Naive B cell (primary cell): ENCODE measurements at regions not wholly inside any gene's neighbourhood (a gene's known extent, or its start where the extent isn't known, plus 50 kb on each side); places are given as distances from the start of the nearest gene placed in this dataset.
A peak's percentile ranks its signal among the peaks of the same experiment; 100 is the strongest.

Experiments used
- ATAC-seq, 2 donors: fragments of 150-1000 bp; cut with Tn5 transposase; 2 replicates each; pipeline ENCODE4 v1.10.0; 2021; ENCODE audit warnings: low read depth in 2 of 2, mild to moderate bottlenecking in 2 of 2, moderate library complexity in 2 of 2
- DNase-seq: peaks from one replicate; pipeline ENCODE4 v3.0.0; 2022
- H3K27ac Mint-ChIP-seq, 6 donors: one replicate each; pipeline ENCODE4 v1.8.0; 2020 to 2022; ENCODE audit warnings: mild to moderate bottlenecking in 6 of 6, mixed read lengths in 6 of 6, moderate library complexity in 5 of 6, inconsistent platforms in 2 of 6
- H3K27me3 Mint-ChIP-seq, 3 donors: one replicate each; pipeline ENCODE4 v1.8.0; 2021 to 2022; ENCODE audit warnings: mixed read lengths in 3 of 3, mild to moderate bottlenecking in 1 of 3
- H3K36me3 Mint-ChIP-seq, 2 donors: one replicate each; pipeline ENCODE4 v1.8.0; 2020 to 2022; ENCODE audit warnings: mixed read lengths in 2 of 2, inconsistent platforms in 1 of 2, mild to moderate bottlenecking in 1 of 2
- H3K4me1 Mint-ChIP-seq, 3 donors: one replicate each; pipeline ENCODE4 v1.8.0; 2020 to 2022; ENCODE audit warnings: mixed read lengths in 3 of 3, inconsistent platforms in 1 of 3, mild to moderate bottlenecking in 1 of 3, moderate library complexity in 1 of 3
- H3K4me3 Mint-ChIP-seq, 8 donors: one replicate each; pipeline ENCODE4 v1.8.0; 2020 to 2022; ENCODE audit warnings: mild to moderate bottlenecking in 8 of 8, mixed read lengths in 8 of 8, moderate library complexity in 8 of 8, inconsistent platforms in 2 of 8
- H3K9me3 Mint-ChIP-seq, 7 donors: one replicate each; pipeline ENCODE4 v1.8.0; 2020 to 2022; ENCODE audit warnings: mixed read lengths in 7 of 7, mild to moderate bottlenecking in 5 of 7, inconsistent platforms in 2 of 7, moderate library complexity in 1 of 7

- no peak for ATAC-seq
- no peak overlapping the region for H3K27ac Mint-ChIP-seq
- peaks cover 0 to 2% (median 0%) of the 10 kb centered on the region in 3 donors for H3K4me1 Mint-ChIP-seq
- H3K4me3 Mint-ChIP-seq, result peak overlapping the region in 1 of 8 donors; percentile 17
- peaks cover 0 to 6% of the 10 kb centered on the region in 2 donors for H3K36me3 Mint-ChIP-seq
- no peak for DNase-seq
- peaks cover 0 to 1% (median 0%) of the 10 kb centered on the region in 7 donors for H3K9me3 Mint-ChIP-seq
- H3K27me3 Mint-ChIP-seq, result peaks cover 11 to 27% (median 19%) of the 10 kb centered on the region in 3 donors
These were observed 115.8 kb upstream of the SIX3 start for GRCh38 chr2:44825702-44826101.

DNA sequence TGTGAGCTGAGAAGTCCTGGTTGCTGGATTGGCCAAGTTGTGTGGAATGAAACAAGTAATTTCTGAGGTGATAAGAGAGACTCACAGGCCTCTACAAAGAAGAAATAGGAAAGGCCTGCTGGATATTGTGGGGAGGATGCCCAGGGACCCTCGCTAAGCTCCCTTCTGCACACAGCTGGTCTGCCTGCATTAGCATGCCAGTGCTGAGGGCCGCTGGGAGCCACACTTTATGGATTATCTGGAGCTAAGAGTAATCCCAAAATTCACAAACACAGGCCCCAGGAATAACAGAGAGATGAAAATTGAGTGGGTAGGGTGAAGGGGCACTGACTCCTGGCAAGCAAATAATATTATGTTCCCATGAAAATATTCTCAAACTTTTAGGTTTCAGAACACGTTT is 114.9 kb upstream of the SIX3 start:
- H3K36me3 Mint-ChIP-seq, result no peaks in the 10 kb centered on the region
- DNase-seq (no peak), ATAC-seq (no peak)
- peaks cover 9 to 20% (median 11%) of the 10 kb centered on the region in 3 donors for H3K27me3 Mint-ChIP-seq
- peak overlapping the region in 1 of 6 donors; percentile 58 for H3K27ac Mint-ChIP-seq
- no peak overlapping the region for H3K4me3 Mint-ChIP-seq
- H3K9me3 Mint-ChIP-seq, result peaks cover 0 to 1% (median 0%) of the 10 kb centered on the region in 7 donors
- peaks cover 0 to 2% (median 0%) of the 10 kb centered on the region in 3 donors for H3K4me1 Mint-ChIP-seq

DNA sequence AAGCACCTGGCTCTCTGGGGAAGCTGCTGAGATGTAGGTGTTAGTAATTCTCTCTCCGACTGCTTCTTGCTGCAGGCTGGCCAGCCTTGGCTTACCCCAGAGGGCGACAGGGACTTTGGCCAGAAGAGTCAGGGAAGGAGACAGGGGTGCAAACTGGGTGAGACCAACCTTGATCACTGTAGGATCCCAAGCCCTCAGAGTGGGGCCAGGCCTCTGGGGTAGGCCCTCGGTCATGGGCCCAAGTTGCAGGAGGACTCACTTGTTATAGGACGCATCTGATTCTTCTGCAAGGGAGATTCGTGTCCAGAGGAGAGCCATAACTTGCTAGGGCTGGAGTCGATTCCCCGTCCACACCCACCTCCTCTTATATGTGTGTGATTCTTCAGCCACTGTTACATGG is 111.7 kb upstream of the SIX3 start:
- ATAC-seq (no peak), DNase-seq (no peak)
- Mint-ChIP-seq H3K9me3 (peaks cover 8 to 17% (median 12%) of the 10 kb centered on the region in 7 donors), H3K4me1 (peaks cover 0 to 2% (median 0%) of the 10 kb centered on the region in 3 donors), H3K36me3 (peaks cover 13 to 15% of the 10 kb centered on the region in 2 donors), H3K4me3 (no peak overlapping the region), H3K27me3 (peaks cover 9 to 20% (median 11%) of the 10 kb centered on the region in 3 donors), H3K27ac (peak overlapping the region in 1 of 6 donors; percentile 18)

DNA sequence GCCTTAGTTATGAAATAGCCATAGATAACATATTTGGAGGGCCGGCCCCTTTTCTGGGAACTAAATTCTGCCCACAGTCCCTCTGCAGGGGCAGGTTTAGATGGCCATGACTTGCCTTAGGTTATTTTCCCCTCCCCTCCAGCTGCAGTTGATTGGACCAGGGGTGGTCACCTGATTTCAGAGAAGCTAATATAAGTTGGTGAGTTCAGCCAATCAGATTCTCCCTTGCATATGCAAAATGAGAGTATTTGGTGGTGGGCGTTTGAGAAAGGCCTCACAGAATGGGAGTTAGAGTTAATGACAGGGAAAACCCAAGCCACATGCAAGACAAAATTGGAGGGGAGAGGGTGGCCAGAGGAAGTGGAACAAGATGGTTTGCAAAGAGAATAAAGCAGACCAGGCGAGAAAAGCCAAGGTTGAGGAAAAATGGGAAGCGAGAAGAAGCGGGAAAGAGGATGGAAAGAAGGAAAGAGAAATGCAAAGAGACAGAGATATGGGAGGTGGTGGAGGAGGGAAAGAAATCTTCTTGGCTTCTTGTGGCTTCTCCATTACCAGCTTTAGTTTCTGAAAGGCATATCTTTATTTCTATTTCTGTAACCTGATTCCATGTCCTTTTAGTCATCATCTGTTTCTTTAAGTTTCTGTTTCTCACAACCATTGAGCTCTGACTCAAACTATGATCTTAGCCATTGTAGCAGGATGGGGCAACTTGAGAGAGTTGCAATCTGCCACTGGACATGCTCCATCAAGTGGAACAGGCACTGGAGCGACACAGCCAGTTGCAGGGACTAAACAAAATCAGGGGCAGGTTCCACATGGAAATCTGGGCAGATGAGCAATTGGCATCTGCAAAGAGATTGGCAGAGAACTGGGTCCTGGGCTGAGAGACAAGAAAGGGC is 108.1 kb upstream of the SIX3 start:
- H3K4me1 Mint-ChIP-seq, result peaks cover 0 to 2% (median 0%) of the 10 kb centered on the region in 3 donors
- peaks cover 4 to 31% (median 9%) of the 10 kb centered on the region in 3 donors for H3K27me3 Mint-ChIP-seq
- peaks cover 16 to 17% of the 10 kb centered on the region in 2 donors for H3K36me3 Mint-ChIP-seq
- peak overlapping the region in 1 of 6 donors; percentile 46 for H3K27ac Mint-ChIP-seq
- peak overlapping the region in 1 of 8 donors; percentile 74 for H3K4me3 Mint-ChIP-seq
- DNase-seq (no peak), ATAC-seq (no peak)
- H3K9me3 Mint-ChIP-seq, result peaks cover 8 to 20% (median 14%) of the 10 kb centered on the region in 7 donors

DNA sequence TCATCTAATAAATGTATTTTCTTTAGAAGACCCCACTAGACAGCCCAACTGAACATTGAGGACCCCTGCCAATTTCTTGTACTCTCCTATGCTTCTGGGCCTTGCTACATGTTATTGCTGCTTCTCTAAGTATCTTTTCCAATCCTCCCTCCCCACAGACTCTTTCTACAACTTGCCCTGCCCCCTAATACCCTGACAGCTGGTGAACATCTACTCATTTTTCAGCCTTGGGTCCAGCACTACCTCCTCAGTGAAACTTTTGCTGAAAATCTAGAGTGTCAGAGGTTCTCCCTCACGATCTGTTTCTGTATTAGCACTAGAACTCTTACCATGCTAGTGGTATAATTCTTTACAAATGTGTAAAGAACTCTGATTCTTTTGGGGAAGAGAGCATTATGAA is 106.8 kb upstream of the SIX3 start:
- Mint-ChIP-seq H3K4me1 (peaks cover 0 to 2% (median 0%) of the 10 kb centered on the region in 3 donors), H3K9me3 (peaks cover 8 to 20% (median 14%) of the 10 kb centered on the region in 7 donors), H3K27me3 (peaks cover 0 to 26% (median 12%) of the 10 kb centered on the region in 3 donors), H3K36me3 (peaks cover 16 to 17% of the 10 kb centered on the region in 2 donors), H3K4me3 (no peak overlapping the region), H3K27ac (no peak overlapping the region)
- ATAC-seq (no peak), DNase-seq (no peak)

- no peak for ATAC-seq
- peaks cover 8 to 20% (median 14%) of the 10 kb centered on the region in 7 donors for H3K9me3 Mint-ChIP-seq
- H3K27ac Mint-ChIP-seq, result no peak overlapping the region
- no peaks in the 10 kb centered on the region for H3K4me1 Mint-ChIP-seq
- DNase-seq, result no peak
- no peak overlapping the region for H3K4me3 Mint-ChIP-seq
- peaks cover 16 to 17% of the 10 kb centered on the region in 2 donors for H3K36me3 Mint-ChIP-seq
- H3K27me3 Mint-ChIP-seq, result peaks cover 0 to 27% (median 15%) of the 10 kb centered on the region in 3 donors
These were observed 105.3 kb upstream of the SIX3 start for GRCh38 chr2:44836174-44836573.

GRCh38 chr2:44836916-44837315 is 104.6 kb upstream of the SIX3 start:
- Mint-ChIP-seq H3K36me3 (peaks cover 16 to 17% of the 10 kb centered on the region in 2 donors), H3K4me3 (no peak overlapping the region), H3K4me1 (no peaks in the 10 kb centered on the region), H3K27me3 (peaks cover 0 to 30% (median 16%) of the 10 kb centered on the region in 3 donors), H3K27ac (no peak overlapping the region), H3K9me3 (peaks cover 8 to 20% (median 14%) of the 10 kb centered on the region in 7 donors)
- DNase-seq, result no peak
- no peak for ATAC-seq

DNA sequence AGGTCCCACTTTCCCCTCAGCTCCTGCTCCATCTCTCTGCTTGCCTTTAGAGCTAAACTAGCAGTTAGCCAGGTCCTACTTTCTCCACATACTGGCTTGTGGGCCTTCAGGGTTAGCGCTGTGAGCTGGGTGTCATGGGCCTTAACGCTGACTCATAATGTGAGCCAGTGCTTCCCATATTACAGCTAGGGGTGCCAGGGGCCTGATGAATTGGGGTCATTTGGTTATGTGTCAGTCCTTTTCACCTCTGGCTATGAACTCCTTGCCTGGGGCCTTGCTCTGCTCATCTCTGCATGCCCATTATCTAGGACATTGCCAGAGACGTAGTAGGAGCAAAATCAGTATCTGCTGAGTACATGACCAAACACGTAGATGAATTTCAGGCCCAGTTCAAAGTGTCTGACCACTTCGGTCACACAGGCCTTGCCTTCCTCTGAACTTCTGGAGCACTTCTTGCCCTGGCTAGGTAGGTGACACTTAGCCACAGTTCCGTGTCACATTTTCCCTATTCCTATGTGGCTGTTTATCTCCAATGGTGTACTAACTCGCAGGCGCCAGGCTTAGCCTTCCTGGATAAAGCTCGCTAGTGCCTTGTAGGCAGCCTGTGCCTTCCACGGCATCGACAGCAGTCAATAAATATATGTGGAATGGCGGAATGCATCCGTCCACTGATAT is 103.2 kb upstream of the SIX3 start:
- Mint-ChIP-seq H3K36me3 (peaks cover 14 to 15% of the 10 kb centered on the region in 2 donors), H3K4me3 (no peak overlapping the region), H3K27me3 (peaks cover 8 to 44% (median 18%) of the 10 kb centered on the region in 3 donors), H3K4me1 (no peaks in the 10 kb centered on the region), H3K9me3 (peaks cover 7 to 19% (median 13%) of the 10 kb centered on the region in 7 donors), H3K27ac (no peak overlapping the region)
- ATAC-seq (no peak), DNase-seq (no peak)

DNA sequence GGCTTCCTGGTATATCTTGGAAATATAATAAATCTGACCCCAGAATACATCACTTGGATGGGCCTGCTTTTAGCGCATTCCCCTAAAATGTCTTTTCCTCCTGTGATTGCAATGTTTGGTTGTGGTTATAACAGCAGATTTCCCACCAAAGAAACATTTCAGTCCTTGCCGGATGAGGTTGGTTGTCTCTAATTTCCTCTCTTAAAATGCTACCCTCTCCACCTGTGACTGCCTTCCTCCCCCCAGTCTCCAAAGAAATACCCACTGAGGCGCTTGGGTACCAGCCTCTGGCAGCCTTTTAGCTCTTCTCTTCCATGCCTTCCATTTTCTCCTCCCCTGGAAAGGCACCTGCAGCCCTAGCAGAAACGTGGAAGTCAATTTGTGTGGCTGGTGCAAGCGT is 102.1 kb upstream of the SIX3 start:
- ATAC-seq (no peak), DNase-seq (no peak)
- Mint-ChIP-seq H3K27me3 (peaks cover 14 to 53% (median 27%) of the 10 kb centered on the region in 3 donors), H3K36me3 (peaks cover 7% of the 10 kb centered on the region in 2 donors), H3K4me3 (no peak overlapping the region), H3K4me1 (no peaks in the 10 kb centered on the region), H3K9me3 (peaks cover 3 to 8% (median 5%) of the 10 kb centered on the region in 7 donors), H3K27ac (no peak overlapping the region)

DNA sequence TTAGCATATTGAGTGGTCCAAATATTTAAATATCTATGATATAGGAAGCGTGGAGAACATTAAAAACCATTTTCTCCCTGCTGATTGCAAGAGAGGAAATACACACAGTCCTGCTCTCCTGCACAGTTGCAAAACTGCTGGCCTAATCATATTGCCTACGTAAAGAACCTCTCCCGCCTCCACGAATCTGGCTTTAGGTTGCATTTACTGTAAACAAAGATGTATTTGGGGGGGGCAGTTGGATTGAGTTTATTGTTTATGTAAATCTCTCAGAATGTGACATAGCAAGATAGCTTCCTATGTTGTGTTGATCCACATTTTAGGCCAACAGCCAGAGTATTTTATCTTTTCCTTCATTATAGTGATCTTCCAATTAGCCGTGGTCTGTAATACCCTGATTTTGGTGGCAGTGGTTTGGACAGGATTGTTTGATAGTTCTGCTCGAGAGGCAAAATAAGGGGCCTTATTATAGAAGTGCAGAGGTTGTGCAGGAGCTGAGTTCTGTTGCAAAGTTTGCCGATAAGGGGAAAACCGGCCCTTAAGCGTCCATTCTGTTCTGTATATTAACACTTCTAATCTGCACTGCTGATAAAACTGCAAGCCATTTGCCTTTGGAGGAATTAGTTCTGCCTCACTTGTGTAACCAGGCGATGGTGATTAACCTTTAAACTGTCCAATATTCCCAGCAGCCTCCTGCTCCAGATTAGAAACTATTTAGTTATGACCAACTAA is 101.6 kb upstream of the SIX3 start:
- H3K4me1 Mint-ChIP-seq, result no peaks in the 10 kb centered on the region

DNA sequence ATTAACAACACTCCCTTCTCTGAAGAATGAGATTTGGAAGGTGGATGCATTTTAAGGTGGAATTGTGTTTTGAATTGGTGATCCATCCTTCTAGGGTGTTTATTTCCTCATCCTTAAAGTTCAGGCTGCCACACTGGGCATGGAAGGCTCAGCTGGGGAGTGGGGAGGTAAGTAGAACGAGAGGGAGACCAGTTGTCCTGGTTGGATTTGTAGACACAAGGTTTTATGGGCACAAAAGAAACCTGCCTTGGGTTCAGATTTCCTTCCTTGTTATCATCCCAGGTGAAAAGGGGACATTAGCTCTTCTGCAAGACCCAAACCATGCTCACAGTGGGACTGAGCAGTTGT is 101.0 kb upstream of the SIX3 start:
- peaks cover 0 to 6% of the 10 kb centered on the region in 2 donors for H3K36me3 Mint-ChIP-seq
- ATAC-seq (no peak), DNase-seq (no peak)
- no peak overlapping the region for H3K27ac Mint-ChIP-seq
- no peaks in the 10 kb centered on the region for H3K4me1 Mint-ChIP-seq
- no peak overlapping the region for H3K4me3 Mint-ChIP-seq
- peaks cover 23 to 61% (median 29%) of the 10 kb centered on the region in 3 donors for H3K27me3 Mint-ChIP-seq
- H3K9me3 Mint-ChIP-seq, result peaks cover 0 to 3% (median 0%) of the 10 kb centered on the region in 7 donors

More for the DNA sequence above, 101.6 kb upstream of the SIX3 start:
- no peak for ATAC-seq
- Mint-ChIP-seq H3K27ac (no peak overlapping the region), H3K9me3 (peaks cover 0 to 3% (median 0%) of the 10 kb centered on the region in 7 donors), H3K4me3 (no peak overlapping the region), H3K27me3 (peaks cover 19 to 59% (median 32%) of the 10 kb centered on the region in 3 donors), H3K36me3 (peaks cover under 1 to 7% of the 10 kb centered on the region in 2 donors)
- DNase-seq, result no peak

DNA sequence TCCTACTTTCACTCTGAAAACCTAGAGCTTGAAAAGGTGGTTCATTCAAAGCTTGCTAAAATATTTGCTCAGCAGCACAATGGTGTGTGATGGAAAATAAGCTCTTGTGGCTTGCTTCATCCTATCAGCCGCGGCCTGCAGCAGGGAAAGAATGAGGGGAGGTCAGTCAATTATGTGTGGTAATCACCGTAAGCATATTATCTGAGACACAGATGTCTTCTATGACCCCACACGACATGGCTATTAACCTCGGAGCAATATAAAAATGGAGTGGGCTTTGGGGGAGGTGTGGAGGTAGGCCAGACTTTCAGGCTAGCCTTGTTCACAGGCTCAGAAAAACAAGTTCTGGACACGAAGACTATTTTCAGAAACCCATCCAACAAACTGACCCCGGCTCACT is 98.4 kb upstream of the SIX3 start:
- peaks cover 33 to 63% (median 41%) of the 10 kb centered on the region in 3 donors for H3K27me3 Mint-ChIP-seq
- no peak for DNase-seq
- no peak overlapping the region for H3K4me3 Mint-ChIP-seq
- no peaks in the 10 kb centered on the region for H3K4me1 Mint-ChIP-seq
- ATAC-seq, result no peak
- H3K36me3 Mint-ChIP-seq, result peaks cover 5 to 6% of the 10 kb centered on the region in 2 donors
- H3K27ac Mint-ChIP-seq, result peak overlapping the region in 1 of 6 donors; percentile 7
- H3K9me3 Mint-ChIP-seq, result no peaks in the 10 kb centered on the region
